DMS79 treated with DMSO at 0.1 percent for 48 hours (cell line): ENCODE measurements at regions not wholly inside any gene's neighbourhood (a gene's known extent, or its start where the extent isn't known, plus 50 kb on each side); places are given as distances from the start of the nearest gene placed in this dataset.
"Not testable (repeated sequence)": the region's sequence is repeated elsewhere in the genome, so short reads cannot be mapped to it uniquely, and the experiment has no call there.

Experiments used
- DNase-seq: peaks from one replicate; lab custom pipeline; 2025; lab: John Stamatoyannopoulos, UW

- DNase-seq: no peak
Observed at GRCh38 chr5:43926923-43927322, 323.9 kb downstream of the NNT start.

GRCh38 chr5:43920422-43920821 lies 317.4 kb downstream of the NNT start:
- no peak for DNase-seq

- DNase-seq: no peak
Observed at GRCh38 chr5:43917925-43918324, 314.9 kb downstream of the NNT start.

- DNase-seq: no peak
Observed at GRCh38 chr5:43903129-43903528, 300.1 kb downstream of the NNT start.

GRCh38 chr5:43900974-43901373 lies 298.0 kb downstream of the NNT start:
- DNase-seq: no peak

GRCh38 chr5:43895876-43896275 lies 292.9 kb downstream of the NNT start:
- DNase-seq: no peak

GRCh38 chr5:43893951-43894684 lies 291.1 kb downstream of the NNT start:
- DNase-seq: no peak

- no peak for DNase-seq
Observed at GRCh38 chr5:43891112-43891511, 288.1 kb downstream of the NNT start.

GRCh38 chr5:43889233-43889632 lies 286.3 kb downstream of the NNT start:
- DNase-seq: no peak

- DNase-seq: no peak
Observed at GRCh38 chr5:43875741-43876140, 272.8 kb downstream of the NNT start.

GRCh38 chr5:43874772-43875171 lies 271.8 kb downstream of the NNT start:
- DNase-seq: no peak

- no peak for DNase-seq
Observed at GRCh38 chr5:43873791-43874190, 270.8 kb downstream of the NNT start.

- DNase-seq: no peak
Observed at GRCh38 chr5:43859309-43859708, 256.3 kb downstream of the NNT start.

- DNase-seq: no peak
Observed at GRCh38 chr5:43855452-43855851, 252.5 kb downstream of the NNT start.

GRCh38 chr5:43854697-43855292 lies 251.8 kb downstream of the NNT start:
- DNase-seq: no peak

- no peak for DNase-seq
Observed at GRCh38 chr5:43852279-43852678, 249.3 kb downstream of the NNT start.

- DNase-seq: no peak
Observed at GRCh38 chr5:43851741-43852140, 248.8 kb downstream of the NNT start.

GRCh38 chr5:43840424-43841125 lies 237.6 kb downstream of the NNT start:
- no peak for DNase-seq

- no peak for DNase-seq
Observed at GRCh38 chr5:43839218-43839617, 236.2 kb downstream of the NNT start.

GRCh38 chr5:43837996-43838395 lies 235.0 kb downstream of the NNT start:
- DNase-seq: no peak

- DNase-seq: no peak
Observed at GRCh38 chr5:43837091-43837490, 234.1 kb downstream of the NNT start.

- DNase-seq: no peak
Observed at GRCh38 chr5:43833961-43834360, 231.0 kb downstream of the NNT start.

- DNase-seq: not testable (repeated sequence)
Observed at GRCh38 chr5:43824325-43824964, 221.5 kb downstream of the NNT start.
